ENCODE measurements at regions not wholly inside any gene's neighbourhood (a gene's known extent, or its start where the extent isn't known, plus 50 kb on each side); places are given as distances from the start of the nearest gene placed in this dataset.

DNA sequence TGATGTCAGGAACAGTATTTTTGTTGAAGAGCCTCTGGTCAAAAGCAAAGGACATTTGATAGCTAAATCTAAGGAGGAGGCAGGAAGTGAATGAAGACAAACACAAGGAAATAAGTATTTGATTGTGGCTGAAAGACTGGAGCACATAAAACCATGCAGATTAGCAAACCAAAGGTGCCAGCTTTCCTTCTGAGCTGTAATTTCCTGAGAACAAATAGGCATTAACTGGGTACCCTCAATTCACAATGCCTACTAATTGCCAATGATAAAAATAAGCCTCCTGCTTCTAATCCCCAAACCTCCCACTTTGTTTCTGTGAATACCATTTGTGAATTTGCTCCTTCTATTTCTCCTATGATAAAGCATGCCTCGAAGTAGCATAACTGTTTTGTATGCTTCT is 1279.6 kb upstream of the USP15 start:
- no peak for TF ChIP-seq CTCF (IDR thresholded peaks at IDR 0.05; ENCODE audit: low read depth, low read length, missing input control)
- no peak for TF ChIP-seq ATF3 (IDR thresholded peaks at IDR 0.05)
- no peak for TF ChIP-seq RAD21 (IDR thresholded peaks at IDR 0.05)
- no peak for TF ChIP-seq REST (IDR thresholded peaks at IDR 0.05)
- no peak for TF ChIP-seq HNF4G (IDR thresholded peaks at IDR 0.05)
- no peak for TF ChIP-seq SP1 (IDR thresholded peaks at IDR 0.05)
- TF ChIP-seq, protein P1, sequence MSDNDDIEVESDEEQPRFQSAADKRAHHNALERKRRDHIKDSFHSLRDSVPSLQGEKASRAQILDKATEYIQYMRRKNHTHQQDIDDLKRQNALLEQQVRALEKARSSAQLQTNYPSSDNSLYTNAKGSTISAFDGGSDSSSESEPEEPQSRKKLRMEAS (IDR thresholded peaks at IDR 0.05): no peak
- TF ChIP-seq RXRA (IDR thresholded peaks at IDR 0.05): no peak
- TF ChIP-seq TAF1 (conservative IDR thresholded peaks at IDR 0.05): no peak
- TF ChIP-seq, protein P2, sequence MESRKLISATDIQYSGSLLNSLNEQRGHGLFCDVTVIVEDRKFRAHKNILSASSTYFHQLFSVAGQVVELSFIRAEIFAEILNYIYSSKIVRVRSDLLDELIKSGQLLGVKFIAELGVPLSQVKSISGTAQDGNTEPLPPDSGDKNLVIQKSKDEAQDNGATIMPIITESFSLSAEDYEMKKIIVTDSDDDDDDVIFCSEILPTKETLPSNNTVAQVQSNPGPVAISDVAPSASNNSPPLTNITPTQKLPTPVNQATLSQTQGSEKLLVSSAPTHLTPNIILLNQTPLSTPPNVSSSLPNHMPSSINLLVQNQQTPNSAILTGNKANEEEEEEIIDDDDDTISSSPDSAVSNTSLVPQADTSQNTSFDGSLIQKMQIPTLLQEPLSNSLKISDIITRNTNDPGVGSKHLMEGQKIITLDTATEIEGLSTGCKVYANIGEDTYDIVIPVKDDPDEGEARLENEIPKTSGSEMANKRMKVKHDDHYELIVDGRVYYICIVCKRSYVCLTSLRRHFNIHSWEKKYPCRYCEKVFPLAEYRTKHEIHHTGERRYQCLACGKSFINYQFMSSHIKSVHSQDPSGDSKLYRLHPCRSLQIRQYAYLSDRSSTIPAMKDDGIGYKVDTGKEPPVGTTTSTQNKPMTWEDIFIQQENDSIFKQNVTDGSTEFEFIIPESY (IDR thresholded peaks at IDR 0.05): no peak
- TF ChIP-seq JUND (IDR thresholded peaks at IDR 0.05): no peak
- no peak for TF ChIP-seq FOXA1 (IDR thresholded peaks at IDR 0.05)
- no peak for TF ChIP-seq YY1 (IDR thresholded peaks at IDR 0.05)
